GM12878 (cell line): ENCODE measurements at regions not wholly inside any gene's neighbourhood (a gene's known extent, or its start where the extent isn't known, plus 50 kb on each side); places are given as distances from the start of the nearest gene placed in this dataset.

ENCODE experiments used
- ATAC-seq: fragments of 200-7000 bp; cut with Tn5 transposase; 3 replicates; pipeline ENCODE4 v1.9.1; 2020; ENCODE audit warnings: mild to moderate bottlenecking, moderate library complexity
- BruUV-seq: library from RNA; stranded (reverse); fragments of 400-500 nt; replicated peaks from 2 replicates; lab custom pipeline; 2021; lab: Mats Ljungman, UMichigan
- CTCF ChIA-PET: fragments of 300-600 bp; sonication (Branson Sonifier 250); formaldehyde crosslinking; extraction: SDS; loops from one replicate; lab custom pipeline; 2021; ENCODE audit warnings: inconsistent platforms; lab: Yijun Ruan, JAX
- POLR2A ChIA-PET: fragments of 350-600 bp; formaldehyde crosslinking; extraction: SDS; loops from one replicate; lab custom pipeline; 2021; ENCODE audit warnings: inconsistent platforms; lab: Charles Lee
- RAD21 ChIA-PET: fragments of 300-600 bp; sonication (Branson Sonifier 250); formaldehyde crosslinking; loops from one replicate; lab custom pipeline; 2023; ENCODE audit warnings: antibody characterized with exemption; ENCODE audit not compliant: unreplicated experiment; lab: Charles Lee
- SMC1A ChIA-PET: fragments of 300-600 bp; sonication (Branson Sonifier 250); formaldehyde crosslinking; loops from one replicate; lab custom pipeline; 2023; ENCODE audit not compliant: unreplicated experiment, uncharacterized antibody; lab: Charles Lee
- DNase-seq: peaks from one replicate; pipeline ENCODE4 v3.0.0-alpha.2; 2011; ENCODE audit warnings: low read depth, low spot score
- FAIRE-seq: peaks from 3 replicates; lab custom pipeline; 2011; peaks lifted over from hg19 to GRCh38; lab: Jason Lieb, UNC
- H2AFZ ChIP-seq: 2 replicates; pipeline ENCODE4 v1.6.0; 2011; ENCODE audit warnings: low read depth, low read length, control low read depth; ENCODE audit not compliant: control insufficient read depth
- H3K27ac ChIP-seq: 2 replicates; pipeline ENCODE4 v1.5.1; 2011; ENCODE audit warnings: control low read depth; ENCODE audit not compliant: control insufficient read depth, insufficient read depth
- H3K27me3 ChIP-seq, 2 experiments: replicated peaks in 1 of 2; 2 replicates each; pipeline versions ENCODE4 v1.6.0 to v1.6.1; 2011; ENCODE audit warnings: low read length in 1 of 2; ENCODE audit not compliant: control insufficient read depth in 2 of 2, insufficient read depth in 2 of 2
- H3K36me3 ChIP-seq, 2 experiments: 2 replicates each; pipeline ENCODE4 v1.5.1; 2011; ENCODE audit warnings: low read length in 1 of 2; ENCODE audit not compliant: control insufficient read depth in 2 of 2, insufficient read depth in 2 of 2
- H3K4me1 ChIP-seq: 2 replicates; pipeline ENCODE4 v1.6.1; 2011; ENCODE audit warnings: mild to moderate bottlenecking, low read length, moderate library complexity, mixed read lengths; ENCODE audit not compliant: control insufficient read depth, insufficient read depth
- H3K4me2 ChIP-seq: 2 replicates; pipeline ENCODE4 v1.6.0; 2011; ENCODE audit warnings: control low read depth; ENCODE audit not compliant: control insufficient read depth, insufficient read depth
- H3K4me3 ChIP-seq: fragments of 200-600 bp; sonication (generic); 2 replicates; pipeline ENCODE4 v1.5.1; 2016
- H3K79me2 ChIP-seq: 2 replicates; pipeline ENCODE4 v1.6.0; 2011; ENCODE audit warnings: low read length; ENCODE audit not compliant: control insufficient read depth, insufficient read depth
- H3K9ac ChIP-seq: 2 replicates; pipeline ENCODE4 v1.8.0; 2011; ENCODE audit warnings: low read length, control low read depth, mixed read lengths; ENCODE audit not compliant: control insufficient read depth, insufficient read depth
- H3K9me3 ChIP-seq: replicated peaks from 3 replicates; pipeline ENCODE4 v1.5.1; 2011; ENCODE audit warnings: mild to moderate bottlenecking, low read length; ENCODE audit not compliant: control insufficient read depth, insufficient read depth
- H4K20me1 ChIP-seq: 2 replicates; pipeline ENCODE4 v1.6.0; 2011; ENCODE audit not compliant: control insufficient read depth, insufficient read depth
- NR2C1 ChIP-seq: fragments of 450-650 bp; IDR thresholded peaks from 2 replicates; pipeline ENCODE4 v1.6.1; 2017; ENCODE audit warnings: antibody characterized with exemption, mild to moderate bottlenecking, moderate library complexity
- PKNOX1 ChIP-seq: fragments of 450-650 bp; IDR thresholded peaks from 2 replicates; pipeline ENCODE4 v1.6.1; 2016; ENCODE audit warnings: mild to moderate bottlenecking
- PML ChIP-seq: IDR thresholded peaks from 2 replicates; pipeline ENCODE4 v1.6.1; 2012; ENCODE audit warnings: low read length, inconsistent platforms
- POLR2A ChIP-seq: IDR thresholded peaks from 2 replicates; pipeline ENCODE4 v1.6.1; 2011; ENCODE audit warnings: low read depth, mild to moderate bottlenecking, low read length
- SREBF2 ChIP-seq: IDR thresholded peaks from 2 replicates; pipeline ENCODE4 v1.6.1; 2012; ENCODE audit warnings: mild to moderate bottlenecking, low read length
- SUZ12 ChIP-seq: fragments of 200-600 bp; sonication (generic); IDR thresholded peaks from one replicate; pipeline ENCODE4 v1.6.1; 2018; ENCODE audit warnings: antibody characterized with exemption, mild to moderate bottlenecking; ENCODE audit not compliant: unreplicated experiment
- ZBED1 ChIP-seq: IDR thresholded peaks from 2 replicates; pipeline ENCODE4 v1.6.1; 2016; ENCODE audit warnings: borderline replicate concordance
- ZNF687 ChIP-seq: fragments of 450-650 bp; IDR thresholded peaks from 2 replicates; pipeline ENCODE4 v1.6.1; 2017; ENCODE audit warnings: mild to moderate bottlenecking, moderate library complexity
- WGBS: methylation state at CpG from one replicate; pipeline ENCODE4 v1.1.6; 2016; ENCODE audit warnings: low lambda C conversion rate; ENCODE audit not compliant: insufficient replicate concordance, insufficient coverage; ENCODE audit errors: missing lambda C conversion rate; 5-methylcytosine and 5-hydroxymethylcytosine counted together
- in situ Hi-C: fragments of 300-500 bp; cut with MboI; formaldehyde crosslinking; loops from 9 replicates; pipeline ENCODE4 v1.14.3; 2018; ENCODE audit warnings: mixed read lengths
- intact Hi-C: fragments of 100-400 bp; cut with micrococcal nuclease; formaldehyde crosslinking; loops from one replicate; pipeline ENCODE4 v1.14.2; 2022; ENCODE audit not compliant: unreplicated experiment
- TF ChIP-seq, protein P1 (sequence below): fragments of 150-350 bp; IDR thresholded peaks from 2 replicates; pipeline ENCODE4 v1.6.1; 2016; ENCODE audit warnings: low read depth, low read length

GRCh38 chr13:104798486-104798885, 1732.3 kb upstream of the SLC10A2 start (continued):
- TF ChIP-seq ZNF687, result no peak
- TF ChIP-seq SREBF2, result no peak
- TF ChIP-seq SUZ12, result no peak
- no peak for TF ChIP-seq PML
- TF ChIP-seq NR2C1, result no peak
- TF ChIP-seq ZBED1, result no peak
- no peak for TF ChIP-seq PKNOX1

DNA sequence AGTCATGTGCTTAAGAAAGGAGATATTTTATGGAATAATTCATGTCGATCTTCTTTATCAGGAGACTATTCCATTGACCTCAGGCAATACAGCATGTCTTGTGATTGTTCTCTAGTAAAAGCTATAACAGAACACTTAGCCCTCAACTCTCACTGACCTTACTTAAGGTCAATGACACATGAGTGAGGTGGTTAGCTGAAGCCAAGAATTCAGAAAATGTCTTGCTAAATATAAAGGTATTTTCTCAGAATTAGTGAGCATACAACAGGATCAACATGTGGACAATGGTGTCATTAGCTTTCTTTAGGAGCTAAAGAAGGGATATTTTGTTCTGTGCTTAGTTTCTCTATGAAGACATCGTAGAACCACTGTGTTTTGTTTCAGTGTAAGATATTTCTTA, 1730.4 kb upstream of the SLC10A2 start:
- in situ Hi-C loops (no loop called here), intact Hi-C loops (no loop called here)
- Histone ChIP-seq H3K36me3 (no peaks in the 10 kb centered on the region), H4K20me1 (no peaks in the 10 kb centered on the region), H3K27me3 (no peaks in the 10 kb centered on the region; a peak in 1 of 4 replicates), H3K9ac (no peak overlapping the region), H3K9me3 (no peaks in the 10 kb centered on the region), H3K4me2 (no peak overlapping the region), H3K4me1 (no peaks in the 10 kb centered on the region), H3K4me3 (no peak overlapping the region), H3K79me2 (no peaks in the 10 kb centered on the region), H2AFZ (no peak overlapping the region), H3K27ac (no peak overlapping the region)
- ChIA-PET CTCF (interaction anchor here (2.0 kb wide), 1 partner anchor 23 kb away, joined by 6 read pairs; no protein-coding TSS in a partner anchor), RAD21 (no interaction called here), POLR2A (no interaction called here), SMC1A (no interaction called here)
- WGBS, result 6% methylated on average over 2 of the region's 2 CpGs
- no peak for DNase-seq
- no peak for FAIRE-seq
- no TSS peak for BruUV-seq
- TF ChIP-seq, protein P1, sequence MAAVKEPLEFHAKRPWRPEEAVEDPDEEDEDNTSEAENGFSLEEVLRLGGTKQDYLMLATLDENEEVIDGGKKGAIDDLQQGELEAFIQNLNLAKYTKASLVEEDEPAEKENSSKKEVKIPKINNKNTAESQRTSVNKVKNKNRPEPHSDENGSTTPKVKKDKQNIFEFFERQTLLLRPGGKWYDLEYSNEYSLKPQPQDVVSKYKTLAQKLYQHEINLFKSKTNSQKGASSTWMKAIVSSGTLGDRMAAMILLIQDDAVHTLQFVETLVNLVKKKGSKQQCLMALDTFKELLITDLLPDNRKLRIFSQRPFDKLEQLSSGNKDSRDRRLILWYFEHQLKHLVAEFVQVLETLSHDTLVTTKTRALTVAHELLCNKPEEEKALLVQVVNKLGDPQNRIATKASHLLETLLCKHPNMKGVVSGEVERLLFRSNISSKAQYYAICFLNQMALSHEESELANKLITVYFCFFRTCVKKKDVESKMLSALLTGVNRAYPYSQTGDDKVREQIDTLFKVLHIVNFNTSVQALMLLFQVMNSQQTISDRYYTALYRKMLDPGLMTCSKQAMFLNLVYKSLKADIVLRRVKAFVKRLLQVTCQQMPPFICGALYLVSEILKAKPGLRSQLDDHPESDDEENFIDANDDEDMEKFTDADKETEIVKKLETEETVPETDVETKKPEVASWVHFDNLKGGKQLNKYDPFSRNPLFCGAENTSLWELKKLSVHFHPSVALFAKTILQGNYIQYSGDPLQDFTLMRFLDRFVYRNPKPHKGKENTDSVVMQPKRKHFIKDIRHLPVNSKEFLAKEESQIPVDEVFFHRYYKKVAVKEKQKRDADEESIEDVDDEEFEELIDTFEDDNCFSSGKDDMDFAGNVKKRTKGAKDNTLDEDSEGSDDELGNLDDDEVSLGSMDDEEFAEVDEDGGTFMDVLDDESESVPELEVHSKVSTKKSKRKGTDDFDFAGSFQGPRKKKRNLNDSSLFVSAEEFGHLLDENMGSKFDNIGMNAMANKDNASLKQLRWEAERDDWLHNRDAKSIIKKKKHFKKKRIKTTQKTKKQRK, result no peak
- no peak for TF ChIP-seq POLR2A
- no peak for ATAC-seq
